NCI-H2081 (cell line): ENCODE measurements at regions not wholly inside any gene's neighbourhood (a gene's known extent, or its start where the extent isn't known, plus 50 kb on each side); places are given as distances from the start of the nearest gene placed in this dataset.
"Not testable (repeated sequence)": the region's sequence is repeated elsewhere in the genome, so short reads cannot be mapped to it uniquely, and the experiment has no call there.

Source experiments
- DNase-seq, 2 experiments: peaks; one replicate each; lab custom pipeline; 2025; lab: John Stamatoyannopoulos, UW

- DNase-seq = no peak
Measured at GRCh38 chr4:65265526-65265925, 404.8 kb downstream of the EPHA5 start.

- no peak for DNase-seq
Measured at GRCh38 chr4:65259296-65259695, 411.0 kb downstream of the EPHA5 start.

GRCh38 chr4:65250916-65251315 is 419.4 kb downstream of the EPHA5 start:
- DNase-seq = no peak

GRCh38 chr4:65249111-65249510 is 421.2 kb downstream of the EPHA5 start:
- no peak for DNase-seq

- no peak for DNase-seq
Measured at GRCh38 chr4:65242156-65242846, 428.0 kb downstream of the EPHA5 start.

- DNase-seq = no peak
Measured at GRCh38 chr4:65241257-65241997, 428.9 kb downstream of the EPHA5 start.

- no peak for DNase-seq
Measured at GRCh38 chr4:65234061-65234460, 436.2 kb downstream of the EPHA5 start.

GRCh38 chr4:65227628-65228027 is 442.7 kb downstream of the EPHA5 start:
- DNase-seq = no peak

- no peak for DNase-seq
Measured at GRCh38 chr4:65223601-65224000, 446.7 kb downstream of the EPHA5 start.

GRCh38 chr4:65223074-65223473 is 447.2 kb downstream of the EPHA5 start:
- not testable (repeated sequence) for DNase-seq

GRCh38 chr4:65217179-65217578 is 453.1 kb downstream of the EPHA5 start:
- DNase-seq = no peak

GRCh38 chr4:65202853-65203236 is 467.4 kb downstream of the EPHA5 start:
- no peak for DNase-seq

- no peak for DNase-seq
Measured at GRCh38 chr4:65202165-65202852, 468.0 kb downstream of the EPHA5 start.

- DNase-seq = no peak
Measured at GRCh38 chr4:65195666-65196065, 474.6 kb downstream of the EPHA5 start.

GRCh38 chr4:65195002-65195401 is 475.3 kb downstream of the EPHA5 start:
- DNase-seq = no peak

- no peak for DNase-seq
Measured at GRCh38 chr4:65193985-65194384, 476.3 kb downstream of the EPHA5 start.

- DNase-seq = no peak
Measured at GRCh38 chr4:65190780-65191179, 479.5 kb downstream of the EPHA5 start.

GRCh38 chr4:65175585-65175984 is 494.7 kb downstream of the EPHA5 start:
- DNase-seq = no peak

- DNase-seq = no peak
Measured at GRCh38 chr4:65170768-65171514, 499.3 kb downstream of the EPHA5 start.

GRCh38 chr4:65167719-65168118 is 502.6 kb downstream of the EPHA5 start:
- DNase-seq = no peak

GRCh38 chr4:65152205-65152604 is 518.1 kb downstream of the EPHA5 start:
- DNase-seq = no peak

GRCh38 chr4:65139998-65140397 is 530.3 kb downstream of the EPHA5 start:
- no peak for DNase-seq
